Progenitor cell of endocrine pancreas (in vitro differentiated cells): ENCODE measurements at regions not wholly inside any gene's neighbourhood (a gene's known extent, or its start where the extent isn't known, plus 50 kb on each side); places are given as distances from the start of the nearest gene placed in this dataset.
A peak's percentile ranks its signal among the peaks of the same experiment; 100 is the strongest.

Experiments used
- DNase-seq: peaks from one replicate; pipeline ENCODE4 v3.0.0; 2021; ENCODE audit warnings: low spot score; ENCODE audit not compliant: unreplicated experiment
- H3K27ac Mint-ChIP-seq: 2 replicates; pipeline ENCODE4 v1.8.0; 2021; ENCODE audit warnings: mild to moderate bottlenecking, moderate library complexity, mixed read lengths
- H3K27me3 Mint-ChIP-seq: 2 replicates; pipeline ENCODE4 v1.8.0; 2021; ENCODE audit warnings: mixed read lengths
- H3K36me3 Mint-ChIP-seq: 2 replicates; pipeline ENCODE4 v1.8.0; 2022; ENCODE audit warnings: mixed read lengths; ENCODE audit not compliant: insufficient read depth
- H3K4me1 Mint-ChIP-seq: 2 replicates; pipeline ENCODE4 v1.8.0; 2021; ENCODE audit warnings: low read depth, mixed read lengths
- H3K4me3 Mint-ChIP-seq: 2 replicates; pipeline ENCODE4 v1.8.0; 2021; ENCODE audit warnings: low read depth, mild to moderate bottlenecking, moderate library complexity, mixed read lengths
- H3K9me3 Mint-ChIP-seq: 2 replicates; pipeline ENCODE4 v1.8.0; 2021; ENCODE audit warnings: low read depth, mixed read lengths
- TF ChIP-seq, protein P1 (sequence below): fragments of 200-600 bp; sonication (generic); IDR thresholded peaks from one replicate; pipeline ENCODE4 v1.5.0; 2021; ENCODE audit warnings: antibody characterized with exemption, mild to moderate bottlenecking; ENCODE audit not compliant: unreplicated experiment

- TF ChIP-seq, protein P1, sequence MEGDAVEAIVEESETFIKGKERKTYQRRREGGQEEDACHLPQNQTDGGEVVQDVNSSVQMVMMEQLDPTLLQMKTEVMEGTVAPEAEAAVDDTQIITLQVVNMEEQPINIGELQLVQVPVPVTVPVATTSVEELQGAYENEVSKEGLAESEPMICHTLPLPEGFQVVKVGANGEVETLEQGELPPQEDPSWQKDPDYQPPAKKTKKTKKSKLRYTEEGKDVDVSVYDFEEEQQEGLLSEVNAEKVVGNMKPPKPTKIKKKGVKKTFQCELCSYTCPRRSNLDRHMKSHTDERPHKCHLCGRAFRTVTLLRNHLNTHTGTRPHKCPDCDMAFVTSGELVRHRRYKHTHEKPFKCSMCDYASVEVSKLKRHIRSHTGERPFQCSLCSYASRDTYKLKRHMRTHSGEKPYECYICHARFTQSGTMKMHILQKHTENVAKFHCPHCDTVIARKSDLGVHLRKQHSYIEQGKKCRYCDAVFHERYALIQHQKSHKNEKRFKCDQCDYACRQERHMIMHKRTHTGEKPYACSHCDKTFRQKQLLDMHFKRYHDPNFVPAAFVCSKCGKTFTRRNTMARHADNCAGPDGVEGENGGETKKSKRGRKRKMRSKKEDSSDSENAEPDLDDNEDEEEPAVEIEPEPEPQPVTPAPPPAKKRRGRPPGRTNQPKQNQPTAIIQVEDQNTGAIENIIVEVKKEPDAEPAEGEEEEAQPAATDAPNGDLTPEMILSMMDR: no peak
- H3K36me3 Mint-ChIP-seq: no peaks in the 10 kb centered on the region
- H3K27ac Mint-ChIP-seq: peak overlapping the region; percentile 38
- H3K9me3 Mint-ChIP-seq: no peaks in the 10 kb centered on the region
- H3K27me3 Mint-ChIP-seq: peaks cover 9% of the 10 kb centered on the region
- H3K4me3 Mint-ChIP-seq: no peak overlapping the region
- no peak for DNase-seq
- peaks cover 15% of the 10 kb centered on the region for H3K4me1 Mint-ChIP-seq
Measured at GRCh38 chr7:45973725-45974532, 52.9 kb upstream of the IGFBP3 start.

DNA sequence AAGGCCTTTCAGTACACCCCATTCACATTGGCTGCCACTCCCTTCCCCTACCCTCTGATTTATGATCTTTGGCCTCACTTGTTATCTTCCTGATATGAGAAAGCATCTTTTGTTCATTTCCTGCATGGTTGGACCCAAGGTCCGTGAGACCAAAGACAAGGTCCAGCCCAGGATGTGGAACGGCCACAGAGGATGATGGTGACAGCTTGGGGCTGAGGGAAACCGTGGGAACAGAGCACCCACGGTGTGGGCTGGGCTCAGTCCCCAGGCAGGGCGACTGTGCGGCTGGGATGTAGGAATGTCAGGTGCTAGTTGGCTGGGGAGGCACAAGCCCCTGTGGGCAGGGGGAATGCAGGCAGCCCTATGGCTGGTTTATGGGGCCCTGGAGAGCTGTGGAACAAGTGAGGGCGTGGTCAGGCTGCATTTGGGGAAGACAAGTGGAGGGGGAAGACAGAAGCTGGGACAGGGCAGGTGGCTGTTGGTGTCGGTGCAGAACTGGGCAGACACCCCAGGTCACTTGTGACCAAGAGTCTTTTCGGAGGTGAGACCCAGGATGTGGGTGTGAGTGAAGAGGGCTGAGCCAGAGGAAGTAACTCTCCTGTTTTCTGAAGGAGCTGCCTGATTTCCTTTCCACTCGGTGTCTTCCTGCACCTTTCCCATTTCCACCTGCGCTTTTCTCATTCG, 51.7 kb upstream of the IGFBP3 start:
- no peaks in the 10 kb centered on the region for H3K36me3 Mint-ChIP-seq
- H3K27ac Mint-ChIP-seq: no peak overlapping the region
- H3K4me1 Mint-ChIP-seq: peaks cover 10% of the 10 kb centered on the region
- no peak for DNase-seq
- TF ChIP-seq, protein P1: no peak
- H3K9me3 Mint-ChIP-seq: no peaks in the 10 kb centered on the region
- H3K4me3 Mint-ChIP-seq: no peak overlapping the region
- H3K27me3 Mint-ChIP-seq: peaks cover 9% of the 10 kb centered on the region

- Mint-ChIP-seq H3K9me3 (no peaks in the 10 kb centered on the region), H3K4me3 (no peak overlapping the region), H3K27ac (no peak overlapping the region), H3K27me3 (peaks cover 9% of the 10 kb centered on the region), H3K36me3 (no peaks in the 10 kb centered on the region), H3K4me1 (peaks cover 10% of the 10 kb centered on the region)
- no peak for DNase-seq
- TF ChIP-seq, protein P1: no peak
Measured at GRCh38 chr7:45971661-45972175, 50.6 kb upstream of the IGFBP3 start.

GRCh38 chr7:45971171-45971570, 50.1 kb upstream of the IGFBP3 start:
- no peak overlapping the region for H3K27ac Mint-ChIP-seq
- DNase-seq: no peak
- peaks cover 9% of the 10 kb centered on the region for H3K27me3 Mint-ChIP-seq
- TF ChIP-seq, protein P1: no peak
- H3K4me1 Mint-ChIP-seq: peaks cover 10% of the 10 kb centered on the region
- no peak overlapping the region for H3K4me3 Mint-ChIP-seq
- H3K9me3 Mint-ChIP-seq: no peaks in the 10 kb centered on the region
- H3K36me3 Mint-ChIP-seq: no peaks in the 10 kb centered on the region
